ENCODE measurements at regions not wholly inside any gene's neighbourhood (a gene's known extent, or its start where the extent isn't known, plus 50 kb on each side); places are given as distances from the start of the nearest gene placed in this dataset.
"Not testable (repeated sequence)": the region's sequence is repeated elsewhere in the genome, so short reads cannot be mapped to it uniquely, and the experiment has no call there.

DNA sequence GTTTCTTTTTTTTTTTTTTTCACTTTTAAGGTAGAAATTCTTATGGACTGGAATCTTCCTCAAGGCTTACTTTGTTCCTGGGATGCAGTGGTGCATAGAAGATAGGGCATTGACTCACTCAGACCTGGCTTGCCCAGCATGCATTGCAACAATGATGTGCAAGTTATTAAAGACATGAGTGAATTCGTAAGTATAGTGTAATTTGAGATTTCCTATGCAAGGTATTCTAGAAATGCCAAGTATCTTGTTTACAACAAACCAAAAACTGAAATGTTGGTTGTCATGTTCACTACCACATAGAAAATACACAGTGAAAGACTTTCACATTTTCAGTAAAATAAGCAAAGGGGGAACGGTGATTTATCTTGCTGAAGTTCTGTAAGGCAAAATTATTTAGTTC is 56.5 kb upstream of the FNDC3B start:
- DNase-seq = no peak

DNA sequence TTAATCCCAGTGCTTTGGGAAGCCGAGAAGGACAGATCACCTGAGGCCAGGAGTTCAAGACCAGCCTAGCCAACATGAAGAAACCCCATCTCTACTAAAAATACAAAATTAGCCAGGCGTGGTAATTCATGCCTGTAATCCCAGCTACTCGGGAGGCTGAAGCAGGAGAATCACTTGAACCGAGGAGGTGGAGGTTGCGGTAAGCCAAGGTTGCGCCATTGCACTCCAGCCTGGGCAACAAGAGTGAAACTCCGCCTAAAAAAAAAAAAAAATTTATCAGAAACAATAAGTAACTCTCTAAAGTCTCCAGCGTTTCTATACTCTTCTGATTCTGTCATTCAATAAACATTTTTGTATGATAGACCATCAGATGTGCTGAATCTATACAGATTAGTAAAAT is 55.7 kb upstream of the FNDC3B start:
- not testable (repeated sequence) for DNase-seq

DNA sequence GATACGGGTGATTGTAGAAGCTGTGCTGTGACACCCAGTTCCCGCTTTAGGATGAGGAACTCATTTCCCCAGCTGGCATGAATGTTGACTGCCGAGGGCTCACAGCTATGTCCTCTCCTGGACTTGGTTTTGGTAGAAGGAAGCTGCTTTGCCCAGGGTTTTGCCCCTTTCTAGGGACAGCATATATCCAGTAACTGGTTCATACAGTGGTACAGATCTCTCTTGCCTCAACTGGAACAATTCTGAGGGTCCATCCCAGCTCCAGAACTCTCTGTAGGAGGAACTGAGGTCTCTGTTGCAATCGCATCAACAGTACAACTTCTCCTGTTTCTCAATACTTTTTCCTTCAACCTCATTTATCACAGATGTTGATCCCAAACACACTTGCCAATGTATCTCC is 54.5 kb upstream of the FNDC3B start:
- DNase-seq = peak; percentile 80 to 86 (median 83)

DNA sequence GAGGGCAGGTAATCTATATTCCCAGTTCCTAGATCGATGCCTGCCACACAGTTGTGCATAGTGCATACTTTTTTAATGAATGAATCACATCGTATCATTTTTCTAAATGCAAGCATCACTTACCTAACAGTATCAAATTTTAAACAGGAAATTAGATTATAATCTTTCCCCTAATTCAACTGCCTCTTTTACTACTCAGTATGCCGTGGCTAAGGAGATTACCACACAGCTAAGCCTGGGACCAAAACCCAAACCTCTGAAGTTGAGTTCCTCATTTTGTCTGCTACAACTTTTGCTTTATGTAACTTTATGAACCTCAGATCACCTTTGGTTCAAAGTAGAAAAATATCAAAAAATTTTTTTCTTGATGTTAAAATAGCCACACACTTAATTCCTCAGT is 53.2 kb upstream of the FNDC3B start:
- peak; percentile 53 to 76 (median 71) for DNase-seq

DNA sequence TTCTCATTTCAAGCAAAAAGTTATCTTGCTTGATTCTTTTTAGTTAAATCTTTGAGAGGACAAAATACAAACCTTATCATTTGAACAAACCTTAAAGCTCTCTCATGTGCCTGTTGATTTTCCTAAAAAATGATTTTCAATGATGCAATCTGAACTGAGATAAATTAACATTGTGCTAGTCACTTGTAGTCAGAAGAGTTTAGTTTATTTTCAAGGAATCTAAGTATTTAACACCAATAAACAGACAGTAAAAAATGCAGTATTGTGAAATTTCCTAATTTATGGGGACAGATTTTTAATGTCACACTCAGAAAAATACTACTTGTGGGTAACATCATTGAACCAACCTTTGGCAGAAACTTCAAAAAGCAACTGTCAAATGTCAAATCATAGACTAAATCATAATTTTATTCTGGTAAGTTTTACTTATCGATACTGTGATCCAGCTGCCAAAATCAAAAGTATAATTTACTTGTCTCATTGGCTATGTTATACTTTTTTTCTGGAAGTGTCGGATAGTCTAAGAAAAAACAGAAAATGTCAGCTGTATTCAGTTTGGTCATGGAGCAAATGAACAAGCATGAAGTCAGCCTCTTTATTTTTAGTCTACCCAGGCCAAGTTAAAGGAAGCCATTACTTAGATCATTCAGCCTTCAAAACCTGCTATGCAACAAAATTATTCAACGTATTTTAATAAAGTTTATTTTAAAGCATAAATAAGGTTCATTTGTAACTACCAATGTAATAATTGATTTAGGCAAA is 52.4 kb upstream of the FNDC3B start:
- peak in 1 of 3 donors; percentile 42 for DNase-seq

All from suppressor macrophage treated with lipopolysaccharide for 1 hour (primary cell).